ENCODE measurements at regions not wholly inside any gene's neighbourhood (a gene's known extent, or its start where the extent isn't known, plus 50 kb on each side); places are given as distances from the start of the nearest gene placed in this dataset.

DNA sequence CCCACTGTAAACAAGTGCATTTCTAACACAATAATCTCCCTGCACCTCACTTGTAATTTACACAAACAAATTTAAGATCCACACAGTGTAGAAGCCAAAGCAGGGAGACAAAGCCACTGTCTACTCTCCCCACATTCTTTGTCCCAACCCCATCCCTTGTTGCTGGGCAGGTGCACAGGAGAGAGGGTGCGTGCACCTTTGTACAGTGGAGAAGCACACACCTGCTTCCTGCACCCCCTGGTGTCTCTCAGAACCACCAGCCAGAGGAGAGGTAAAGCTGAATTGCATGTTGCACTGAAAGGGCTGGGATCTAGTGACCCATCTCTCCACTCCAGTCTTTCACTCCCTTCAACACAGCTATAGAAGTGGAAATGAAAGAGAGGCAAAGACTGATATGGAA lies 51.4 kb upstream of the IFNG-AS1 start:
- ChIA-PET CTCF (no interaction called here), POLR2A (no interaction called here)
- no peak for DNase-seq (ENCODE audit: low read depth, low spot score)
- TF ChIP-seq, protein P1, sequence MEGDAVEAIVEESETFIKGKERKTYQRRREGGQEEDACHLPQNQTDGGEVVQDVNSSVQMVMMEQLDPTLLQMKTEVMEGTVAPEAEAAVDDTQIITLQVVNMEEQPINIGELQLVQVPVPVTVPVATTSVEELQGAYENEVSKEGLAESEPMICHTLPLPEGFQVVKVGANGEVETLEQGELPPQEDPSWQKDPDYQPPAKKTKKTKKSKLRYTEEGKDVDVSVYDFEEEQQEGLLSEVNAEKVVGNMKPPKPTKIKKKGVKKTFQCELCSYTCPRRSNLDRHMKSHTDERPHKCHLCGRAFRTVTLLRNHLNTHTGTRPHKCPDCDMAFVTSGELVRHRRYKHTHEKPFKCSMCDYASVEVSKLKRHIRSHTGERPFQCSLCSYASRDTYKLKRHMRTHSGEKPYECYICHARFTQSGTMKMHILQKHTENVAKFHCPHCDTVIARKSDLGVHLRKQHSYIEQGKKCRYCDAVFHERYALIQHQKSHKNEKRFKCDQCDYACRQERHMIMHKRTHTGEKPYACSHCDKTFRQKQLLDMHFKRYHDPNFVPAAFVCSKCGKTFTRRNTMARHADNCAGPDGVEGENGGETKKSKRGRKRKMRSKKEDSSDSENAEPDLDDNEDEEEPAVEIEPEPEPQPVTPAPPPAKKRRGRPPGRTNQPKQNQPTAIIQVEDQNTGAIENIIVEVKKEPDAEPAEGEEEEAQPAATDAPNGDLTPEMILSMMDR (IDR thresholded peaks at IDR 0.05; ENCODE audit: insufficient read depth, low read length, missing control alignments) = no peak
- H3K4me3 ChIP-seq (ENCODE audit: low read depth, low read length) = no peak overlapping the region

Data from AG04449 (cell line).